Choroid plexus epithelial cell (primary cell): ENCODE measurements at regions not wholly inside any gene's neighbourhood (a gene's known extent, or its start where the extent isn't known, plus 50 kb on each side); places are given as distances from the start of the nearest gene placed in this dataset.

ENCODE experiments used
- DNase-seq: peaks from one replicate; pipeline ENCODE4 v3.0.0-alpha.2; 2010; ENCODE audit warnings: low read depth
- H3K4me3 ChIP-seq: 2 replicates; pipeline ENCODE4 v1.5.1; 2011; ENCODE audit warnings: low read depth, mild to moderate bottlenecking, control low read depth, low read length, moderate library complexity
- CTCF ChIP-seq: conservative IDR thresholded peaks from 2 replicates; pipeline ENCODE4 v1.5.1; 2011; ENCODE audit warnings: low read depth, mild to moderate bottlenecking, control low read depth, inconsistent platforms, low read length, moderate library complexity

DNA sequence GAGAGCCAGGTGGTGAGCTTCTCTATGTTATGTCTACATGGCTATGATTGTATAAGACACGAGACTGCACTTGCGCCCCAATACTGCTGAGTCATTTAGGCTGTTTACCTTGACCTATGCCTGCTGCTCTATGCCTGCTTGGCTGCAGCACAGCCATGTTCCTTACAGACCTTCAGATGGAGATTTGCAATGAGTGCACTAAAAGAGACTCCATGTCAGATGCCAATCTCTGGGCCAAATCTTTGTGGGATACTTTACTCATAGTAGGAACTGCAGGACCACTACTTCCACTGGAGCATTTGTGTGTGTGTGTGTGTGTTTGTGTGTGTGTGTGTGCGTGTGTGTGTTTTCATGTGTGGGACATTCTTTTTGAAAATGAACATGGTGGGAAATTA, 50.0 kb upstream of the KMT2E start:
- peak; percentile 86 for DNase-seq
- H3K4me3 ChIP-seq = no peak overlapping the region
- TF ChIP-seq CTCF = no peak
